Upper lobe of left lung (tissue), 4 donors: ENCODE measurements at regions not wholly inside any gene's neighbourhood (a gene's known extent, or its start where the extent isn't known, plus 50 kb on each side); places are given as distances from the start of the nearest gene placed in this dataset.

Source experiments
- EP300 ChIP-seq, 4 donors: sonication (generic); formaldehyde crosslinking; IDR thresholded peaks; one replicate each; pipeline ENCODE4 v1.5.1; 2017; ENCODE audit warnings: antibody characterized with exemption in 4 of 4, control low read depth in 2 of 4
- POLR2A ChIP-seq, 4 donors: fragments of 450-650 bp; IDR thresholded peaks; one replicate each; pipeline ENCODE4 v1.5.1; 2016 to 2017; ENCODE audit warnings: antibody characterized with exemption in 4 of 4, mild to moderate bottlenecking in 2 of 4
- POLR2AphosphoS5 ChIP-seq, 2 donors: sonication (generic); formaldehyde crosslinking; IDR thresholded peaks; one replicate each; pipeline ENCODE4 v1.5.1; 2017; ENCODE audit warnings: antibody characterized with exemption in 2 of 2
- TF ChIP-seq, protein P1 (sequence below), 6 experiments: fragments of 450-650 bp in 4 of 6; fragments of 200-600 bp in 2 of 6; sonication (generic) in 2 of 6; IDR thresholded peaks; one replicate each; pipeline ENCODE4 v1.5.1; 2016 to 2019; ENCODE audit warnings: antibody characterized with exemption in 6 of 6

DNA sequence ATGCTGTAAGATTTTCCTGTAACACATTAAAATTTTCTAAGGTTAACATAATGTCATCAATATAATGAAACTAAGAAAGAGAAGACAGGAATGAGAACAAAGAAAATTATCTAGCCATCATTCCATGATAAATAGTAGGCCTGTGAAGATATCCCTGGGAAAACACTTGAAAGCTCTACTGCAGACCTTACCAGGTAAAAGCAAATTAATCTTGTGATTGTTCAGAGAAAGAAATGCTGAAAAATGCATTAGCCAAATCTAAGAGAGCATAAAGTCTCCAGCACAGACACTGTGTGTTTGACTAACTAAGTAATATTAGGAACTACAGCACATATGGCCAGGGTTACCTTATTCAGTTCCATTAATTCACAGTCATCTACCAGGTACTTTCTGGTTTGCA is 628.3 kb upstream of the GRAMD2B start:
- TF ChIP-seq POLR2A (IDR thresholded peaks at IDR 0.05), result no peak
- TF ChIP-seq, protein P1, sequence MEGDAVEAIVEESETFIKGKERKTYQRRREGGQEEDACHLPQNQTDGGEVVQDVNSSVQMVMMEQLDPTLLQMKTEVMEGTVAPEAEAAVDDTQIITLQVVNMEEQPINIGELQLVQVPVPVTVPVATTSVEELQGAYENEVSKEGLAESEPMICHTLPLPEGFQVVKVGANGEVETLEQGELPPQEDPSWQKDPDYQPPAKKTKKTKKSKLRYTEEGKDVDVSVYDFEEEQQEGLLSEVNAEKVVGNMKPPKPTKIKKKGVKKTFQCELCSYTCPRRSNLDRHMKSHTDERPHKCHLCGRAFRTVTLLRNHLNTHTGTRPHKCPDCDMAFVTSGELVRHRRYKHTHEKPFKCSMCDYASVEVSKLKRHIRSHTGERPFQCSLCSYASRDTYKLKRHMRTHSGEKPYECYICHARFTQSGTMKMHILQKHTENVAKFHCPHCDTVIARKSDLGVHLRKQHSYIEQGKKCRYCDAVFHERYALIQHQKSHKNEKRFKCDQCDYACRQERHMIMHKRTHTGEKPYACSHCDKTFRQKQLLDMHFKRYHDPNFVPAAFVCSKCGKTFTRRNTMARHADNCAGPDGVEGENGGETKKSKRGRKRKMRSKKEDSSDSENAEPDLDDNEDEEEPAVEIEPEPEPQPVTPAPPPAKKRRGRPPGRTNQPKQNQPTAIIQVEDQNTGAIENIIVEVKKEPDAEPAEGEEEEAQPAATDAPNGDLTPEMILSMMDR (IDR thresholded peaks at IDR 0.05), result no peak
- no peak for TF ChIP-seq POLR2AphosphoS5 (IDR thresholded peaks at IDR 0.05)
- TF ChIP-seq EP300 (IDR thresholded peaks at IDR 0.05), result no peak
